DMS114 treated with DMSO at 0.1 percent for 48 hours (cell line): ENCODE measurements at regions not wholly inside any gene's neighbourhood (a gene's known extent, or its start where the extent isn't known, plus 50 kb on each side); places are given as distances from the start of the nearest gene placed in this dataset.

Source experiments
- DNase-seq: peaks from one replicate; lab custom pipeline; 2025; ENCODE audit not compliant: unreplicated experiment; lab: John Stamatoyannopoulos, UW

DNA sequence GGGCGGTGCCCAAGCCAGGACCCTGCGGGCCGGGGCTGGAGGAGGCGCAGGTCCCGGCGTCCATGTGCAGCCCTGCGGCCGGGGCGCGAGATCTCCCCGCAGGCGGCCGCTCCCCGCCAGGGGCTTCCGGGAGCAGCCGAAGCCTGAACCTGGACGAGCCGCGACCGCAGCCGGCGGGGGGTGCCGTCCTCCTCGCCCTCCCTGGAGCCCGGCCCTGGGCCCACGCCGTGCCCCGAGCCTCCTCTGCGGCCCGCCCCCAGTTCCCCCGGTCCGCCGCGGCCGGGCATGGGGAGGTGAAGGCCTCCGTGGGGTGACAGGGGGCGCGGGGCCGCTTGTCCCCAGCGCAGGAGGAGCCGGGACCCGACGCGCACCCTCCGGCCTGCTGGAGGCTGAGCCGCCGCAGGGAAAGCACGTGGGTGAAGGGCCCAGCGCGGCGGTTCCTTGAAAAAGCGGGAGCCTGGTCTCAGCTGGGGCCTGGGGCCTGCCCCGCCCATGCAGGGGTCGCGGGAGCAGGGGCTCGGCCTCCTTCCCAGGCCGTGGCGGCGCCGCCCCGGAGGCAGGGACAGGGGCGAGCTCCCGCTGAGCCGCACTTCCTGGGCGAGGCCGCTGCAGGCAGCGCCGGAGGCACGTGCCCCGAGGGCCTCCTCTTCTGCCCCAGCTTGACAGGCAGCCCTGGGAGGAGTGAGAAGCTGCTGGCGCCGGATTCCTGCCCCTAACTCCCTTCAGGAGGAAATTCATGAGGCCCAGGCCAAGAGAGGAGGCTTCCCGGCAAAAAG lies 55.6 kb upstream of the PPP2R5C start:
- no peak for DNase-seq

DNA sequence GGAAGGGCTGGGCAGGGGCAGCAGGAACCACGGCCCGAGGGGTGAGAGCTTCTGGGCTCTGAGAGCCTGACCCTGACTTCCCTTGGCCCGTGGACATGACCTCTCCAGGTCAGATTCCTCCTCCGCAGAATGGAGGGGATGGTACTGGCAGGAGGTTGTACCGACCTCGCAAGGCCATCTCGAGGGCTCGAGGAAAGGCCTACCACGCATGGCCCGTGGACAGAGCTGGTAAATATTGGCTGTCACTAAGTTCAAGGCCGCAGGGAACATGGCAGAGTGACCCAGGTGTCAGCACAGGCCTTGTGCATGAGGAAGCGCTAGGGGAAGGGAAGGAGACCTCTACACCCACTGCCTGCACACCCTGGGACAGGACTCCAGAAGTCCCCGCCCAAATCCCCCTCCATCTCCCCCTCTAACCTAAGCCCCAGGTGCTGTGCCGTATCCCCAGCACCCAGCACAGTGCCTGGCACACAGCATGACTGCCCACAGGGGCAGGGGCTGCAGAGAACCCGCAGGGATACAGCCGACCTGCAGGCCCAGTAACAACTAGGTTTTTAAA lies 54.9 kb upstream of the PPP2R5C start:
- DNase-seq: no peak

DNA sequence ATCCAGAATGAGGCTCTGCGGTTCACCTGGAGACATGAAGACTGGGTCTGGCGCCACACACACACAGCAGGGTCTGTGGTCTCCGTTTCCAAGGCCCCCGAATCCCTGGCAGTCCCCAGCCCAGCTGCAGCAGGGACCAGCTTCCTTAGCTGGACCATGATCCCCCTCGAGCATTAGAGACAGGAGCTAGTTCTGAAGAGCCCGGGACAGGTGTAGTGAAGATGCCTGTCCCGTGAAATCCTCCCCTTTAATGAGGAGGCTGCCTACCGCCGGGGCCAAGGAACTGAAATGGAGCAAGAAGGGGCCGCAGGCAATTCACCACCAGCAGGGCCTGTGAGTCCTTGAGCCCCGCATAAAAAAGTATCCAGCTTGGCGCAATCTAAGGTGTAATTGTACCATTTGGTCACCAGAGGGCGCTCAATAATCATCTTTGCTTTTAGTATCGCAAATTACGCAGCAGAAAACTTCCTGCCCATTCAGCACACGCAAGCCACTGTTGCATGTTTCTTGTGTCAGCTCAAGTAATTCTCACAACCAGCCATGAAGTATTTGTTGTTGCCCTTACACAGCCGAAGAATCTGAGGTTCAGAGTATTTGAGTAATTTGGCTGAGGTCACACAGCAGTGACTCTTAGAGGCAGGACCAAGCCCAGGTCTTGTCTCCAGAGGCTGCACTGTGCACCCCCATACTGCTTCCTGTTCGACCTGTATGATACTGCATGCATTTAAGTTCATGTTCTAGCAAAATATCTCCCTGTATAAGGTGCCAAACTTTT lies 54.3 kb upstream of the PPP2R5C start:
- DNase-seq: peak; percentile 77

DNA sequence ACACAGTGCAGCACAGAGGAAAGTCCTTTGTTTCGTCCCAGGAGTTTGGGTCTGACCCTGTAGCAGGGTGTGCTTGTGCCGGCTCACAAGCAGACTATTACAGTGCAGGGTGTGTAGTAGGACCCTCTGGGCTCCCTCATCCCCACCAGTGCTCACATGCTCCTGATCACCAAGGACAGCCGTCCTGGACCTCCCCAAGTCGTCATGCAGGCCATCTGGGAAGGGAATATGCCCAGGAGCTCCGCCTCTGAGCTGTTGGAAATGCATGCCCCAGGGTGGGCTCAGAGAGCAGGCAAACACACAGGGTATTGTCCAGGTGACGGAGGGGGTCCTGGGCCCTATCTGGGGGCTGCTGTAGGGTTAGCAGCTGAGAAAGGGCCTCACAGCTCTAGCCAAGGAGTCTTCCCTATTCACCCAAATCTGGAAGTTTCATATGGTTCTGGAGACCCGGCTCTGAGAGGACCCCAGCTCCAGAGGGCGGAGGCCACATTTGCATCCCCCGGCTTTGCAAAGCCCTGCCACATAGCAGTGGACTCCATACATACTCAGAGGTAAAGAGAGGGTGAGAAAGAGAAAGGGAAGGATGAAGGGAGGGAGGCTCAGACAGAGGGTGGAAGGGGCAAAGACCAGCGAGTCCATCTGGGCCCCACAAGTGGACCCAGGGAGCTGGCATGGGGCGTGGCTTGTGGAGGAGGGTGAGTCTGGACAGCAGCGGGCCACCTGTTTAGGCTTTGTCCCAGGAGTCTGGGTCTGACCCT lies 53.5 kb upstream of the PPP2R5C start:
- no peak for DNase-seq

DNA sequence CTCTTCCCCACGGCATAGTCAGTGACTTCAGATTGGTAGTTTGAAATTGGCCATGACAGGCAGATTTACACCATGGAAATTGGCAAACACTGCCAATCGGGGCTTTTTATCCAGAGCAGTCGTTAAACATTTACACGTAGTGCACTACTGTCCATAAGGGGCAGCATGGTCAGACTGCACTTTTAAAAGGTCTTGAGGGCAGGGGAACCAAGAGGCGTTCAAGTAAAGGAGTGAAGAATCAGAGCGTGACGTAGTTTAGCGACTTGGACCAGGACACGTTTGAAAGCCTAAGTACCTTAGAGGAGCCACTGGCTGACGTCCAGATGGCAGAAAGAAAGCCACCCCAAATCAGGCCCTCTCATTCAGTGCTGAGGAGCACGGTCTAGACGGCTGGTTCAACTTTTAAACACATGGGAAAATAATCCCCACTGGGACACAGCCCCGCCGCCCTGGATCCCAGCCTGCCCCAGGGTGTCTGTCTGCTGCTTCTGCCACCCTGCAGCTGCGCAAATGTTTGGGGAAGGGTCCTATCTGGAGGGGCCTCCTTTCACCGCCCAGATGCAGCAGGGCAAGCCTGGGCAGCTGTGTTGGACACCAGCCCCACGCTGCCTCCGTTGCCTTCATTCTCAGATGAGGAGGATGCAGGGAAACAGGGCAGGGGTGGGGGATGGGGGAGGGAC lies 52.5 kb upstream of the PPP2R5C start:
- no peak for DNase-seq

DNA sequence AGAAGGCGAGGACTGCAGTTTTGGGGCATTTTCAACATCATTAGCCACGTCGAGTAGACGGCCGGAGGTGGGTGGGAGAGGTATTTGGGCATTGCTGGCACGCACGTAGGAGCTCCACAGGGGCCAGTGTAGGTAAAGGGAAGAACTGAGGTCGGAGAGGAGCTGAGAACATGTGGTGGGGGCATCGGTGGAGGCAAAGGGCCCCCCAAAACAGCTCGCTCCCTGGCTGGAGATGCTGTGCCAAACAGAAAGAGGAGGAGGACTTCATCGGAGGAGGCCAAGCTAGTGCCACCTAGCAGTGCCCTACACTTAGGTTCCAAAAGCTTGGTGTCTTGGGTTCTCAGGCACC lies 52.0 kb upstream of the PPP2R5C start:
- DNase-seq: no peak

DNA sequence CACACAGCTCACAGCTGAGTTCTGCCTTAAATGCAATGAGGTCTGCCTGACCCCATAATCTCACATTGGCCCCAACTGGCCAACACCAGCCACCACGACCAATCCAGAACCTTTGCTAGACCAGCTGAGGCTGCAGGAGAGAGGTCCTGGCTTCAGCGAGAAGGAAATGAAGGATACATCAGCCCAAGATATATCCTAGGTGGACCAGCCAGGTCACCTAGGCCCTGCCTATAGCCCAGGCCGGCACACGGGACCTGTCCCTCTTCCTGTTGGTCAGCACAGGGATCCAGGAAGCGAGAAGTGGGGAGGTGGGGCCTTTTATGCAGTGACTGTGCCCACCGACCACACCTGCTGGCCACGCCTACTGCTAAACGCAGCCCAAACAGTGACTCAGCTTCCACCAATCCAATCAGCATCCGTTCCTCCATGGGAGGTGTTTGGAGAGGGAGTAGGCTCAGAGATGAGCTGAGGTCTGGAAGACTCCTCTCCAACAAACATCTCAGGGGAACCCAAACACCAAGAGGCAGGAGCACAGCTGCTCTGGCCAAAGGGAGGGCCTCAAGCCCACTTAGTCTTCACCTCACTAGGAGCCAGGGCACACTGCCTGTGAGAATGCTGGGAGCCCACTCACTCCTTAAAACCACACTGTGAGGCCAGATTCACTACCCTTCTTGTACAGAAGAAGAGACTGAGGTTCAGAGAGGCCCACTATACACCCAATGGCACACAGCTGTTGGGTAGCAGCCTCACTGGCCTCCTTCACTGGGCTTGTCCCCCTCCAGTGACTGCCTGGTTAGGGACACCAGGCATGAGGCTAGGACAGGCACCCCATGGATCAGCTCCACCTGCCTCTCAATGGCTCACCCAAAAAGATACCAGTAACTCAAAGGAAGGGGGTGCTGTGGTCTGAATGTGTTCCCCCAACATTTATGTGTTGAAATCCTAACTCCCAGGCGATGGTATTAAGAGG lies 51.3 kb upstream of the PPP2R5C start:
- no peak for DNase-seq

DNA sequence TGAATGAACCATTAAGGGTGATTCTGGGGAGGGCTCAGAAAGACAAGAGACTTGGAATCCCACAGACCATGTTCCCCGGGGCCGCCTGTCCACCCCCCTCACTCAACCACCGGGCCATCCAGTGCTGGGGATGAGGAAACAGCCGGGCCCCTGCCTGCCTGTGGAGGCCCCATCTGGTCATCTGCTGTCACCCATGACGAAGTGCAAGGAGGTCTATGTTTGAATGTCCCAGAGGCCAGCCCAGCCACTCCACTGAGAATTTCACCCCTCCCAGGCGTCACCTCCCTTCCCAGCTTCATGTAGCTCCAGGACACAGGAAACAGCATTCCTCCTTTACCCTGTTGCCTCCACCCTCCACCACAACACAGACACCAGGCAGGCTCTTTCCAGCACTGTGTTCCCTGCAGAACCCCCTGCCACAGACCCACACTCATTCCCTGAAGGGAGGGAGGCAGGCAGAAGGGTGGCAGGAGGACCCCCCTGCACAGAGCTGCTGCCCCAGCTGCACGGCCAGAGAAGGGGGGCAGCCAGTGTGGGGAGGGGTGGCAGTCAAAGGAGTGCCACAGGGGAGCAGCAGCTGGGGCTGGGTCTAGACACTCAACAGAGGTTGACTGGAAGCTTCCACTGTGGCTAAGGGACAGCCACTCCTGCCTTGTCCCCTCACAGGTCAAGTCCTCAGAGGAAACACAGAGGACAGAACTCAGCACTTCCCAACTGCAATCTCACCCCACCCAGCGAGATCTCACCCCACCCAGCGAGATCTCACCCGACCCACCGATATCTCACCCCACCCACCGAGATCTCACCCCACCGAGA lies 50.3 kb upstream of the PPP2R5C start:
- no peak for DNase-seq
